A172 (cell line): ENCODE measurements at regions not wholly inside any gene's neighbourhood (a gene's known extent, or its start where the extent isn't known, plus 50 kb on each side); places are given as distances from the start of the nearest gene placed in this dataset.

Experiments
- DNase-seq: peaks from one replicate; pipeline ENCODE4 v3.0.0-alpha.2; 2015; ENCODE audit warnings: low spot score

DNA sequence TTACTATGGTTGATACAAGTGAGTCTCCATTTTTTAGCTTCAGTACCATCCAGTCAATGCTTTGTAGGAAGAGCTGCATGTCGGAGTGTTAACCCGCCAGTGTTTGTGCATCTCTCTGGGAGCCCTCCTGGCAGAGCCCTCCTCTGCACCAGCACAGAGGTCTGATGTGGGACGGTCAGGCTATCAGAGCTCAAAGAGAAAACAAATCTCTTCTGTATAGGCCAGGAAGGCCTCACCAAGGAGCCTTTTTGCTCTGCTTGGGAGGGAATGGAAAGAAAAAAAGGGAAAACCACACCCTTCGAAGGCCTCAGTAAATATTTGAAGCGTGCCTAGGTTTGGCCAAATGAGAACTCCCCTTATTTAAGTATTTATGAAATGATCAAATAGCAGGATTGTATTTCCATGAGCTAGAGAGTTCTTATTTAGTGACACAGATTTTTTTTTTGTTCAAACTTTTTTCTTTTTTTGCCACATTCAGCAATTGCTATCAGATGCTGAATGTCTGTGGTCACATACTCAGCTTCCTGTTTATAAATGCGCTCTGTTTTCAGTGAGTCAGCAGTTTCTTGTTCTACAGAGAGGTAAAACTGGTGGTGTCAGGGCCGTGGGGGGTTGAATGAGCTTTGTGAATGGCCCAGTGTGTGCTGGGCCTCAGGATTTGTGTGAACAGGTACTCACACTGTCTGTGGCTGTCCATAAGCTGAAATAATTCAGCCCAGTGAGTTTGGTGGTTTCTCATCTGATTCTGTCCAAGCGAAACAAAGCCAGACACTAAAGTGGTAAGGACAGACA, 226.6 kb downstream of the SNX18 start:
- DNase-seq: peak; percentile 94

DNA sequence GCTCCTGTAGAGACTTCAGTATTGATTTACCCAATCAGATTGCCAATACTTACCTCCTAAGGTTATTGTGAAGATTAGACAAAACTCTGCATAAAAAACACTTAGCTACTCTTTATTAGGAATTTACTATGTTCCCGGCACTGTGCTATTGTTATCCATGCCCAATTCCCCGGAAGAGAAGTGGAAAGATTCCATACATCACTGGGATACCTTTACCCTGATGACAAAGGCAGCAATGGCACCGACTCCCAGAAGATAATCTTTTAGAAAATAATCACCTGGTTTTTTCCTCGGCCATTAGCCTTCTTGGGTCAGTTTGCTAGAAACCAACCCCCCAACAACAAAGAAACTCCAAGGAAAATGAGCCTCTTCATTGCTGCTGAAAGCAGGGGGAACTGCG, 226.0 kb downstream of the SNX18 start:
- DNase-seq: no peak

DNA sequence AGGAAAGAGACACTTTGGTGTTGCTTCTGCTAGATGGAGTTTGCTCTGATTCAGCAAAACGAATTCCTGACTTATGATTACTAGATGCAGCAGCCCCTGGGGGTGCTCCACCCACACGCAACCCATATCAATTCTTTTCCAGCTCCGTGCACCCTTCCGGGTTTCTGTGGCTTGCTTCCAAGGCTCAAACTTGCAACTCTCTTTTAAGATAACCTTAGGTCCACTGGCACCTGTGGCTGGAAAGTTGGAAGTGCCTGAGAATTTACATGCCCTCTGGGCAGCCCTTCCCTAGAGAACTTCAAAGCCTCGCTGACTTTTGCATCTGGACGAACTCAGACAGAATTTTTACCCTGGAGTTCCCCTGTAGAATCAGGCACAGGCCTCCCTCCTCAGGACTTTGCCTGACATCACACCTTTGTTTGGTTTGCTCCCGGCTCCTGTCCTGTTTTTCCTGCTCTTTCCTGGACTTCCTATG, 224.9 kb downstream of the SNX18 start:
- peak; percentile 81 for DNase-seq

GRCh38 chr5:54741711-54742110, 224.2 kb downstream of the SNX18 start:
- DNase-seq: no peak

- no peak for DNase-seq
These were observed 222.6 kb downstream of the SNX18 start for GRCh38 chr5:54740141-54740540.

DNA sequence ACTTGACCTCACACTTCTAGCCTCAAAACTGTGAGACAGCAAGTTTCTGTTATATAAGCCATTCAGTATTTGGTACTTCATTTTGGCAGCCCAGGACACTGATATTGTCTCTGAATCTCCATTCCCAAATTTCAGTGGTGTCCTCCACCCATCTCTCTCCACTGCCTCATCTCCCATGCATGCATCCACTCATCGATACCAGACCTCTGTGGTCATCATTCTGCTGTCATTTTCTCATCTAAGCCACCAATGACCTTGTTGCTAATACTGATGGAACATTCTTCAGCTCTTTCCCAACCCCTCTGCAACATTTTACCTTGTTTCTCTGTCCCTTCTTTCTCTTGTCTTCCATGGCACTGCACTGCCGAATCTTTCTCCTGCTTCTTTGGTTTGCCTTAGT, 221.8 kb downstream of the SNX18 start:
- DNase-seq: no peak

- no peak for DNase-seq
These were observed 221.4 kb downstream of the SNX18 start for GRCh38 chr5:54738973-54739367.

GRCh38 chr5:54738118-54738972, 220.8 kb downstream of the SNX18 start:
- peak; percentile 68 for DNase-seq

DNA sequence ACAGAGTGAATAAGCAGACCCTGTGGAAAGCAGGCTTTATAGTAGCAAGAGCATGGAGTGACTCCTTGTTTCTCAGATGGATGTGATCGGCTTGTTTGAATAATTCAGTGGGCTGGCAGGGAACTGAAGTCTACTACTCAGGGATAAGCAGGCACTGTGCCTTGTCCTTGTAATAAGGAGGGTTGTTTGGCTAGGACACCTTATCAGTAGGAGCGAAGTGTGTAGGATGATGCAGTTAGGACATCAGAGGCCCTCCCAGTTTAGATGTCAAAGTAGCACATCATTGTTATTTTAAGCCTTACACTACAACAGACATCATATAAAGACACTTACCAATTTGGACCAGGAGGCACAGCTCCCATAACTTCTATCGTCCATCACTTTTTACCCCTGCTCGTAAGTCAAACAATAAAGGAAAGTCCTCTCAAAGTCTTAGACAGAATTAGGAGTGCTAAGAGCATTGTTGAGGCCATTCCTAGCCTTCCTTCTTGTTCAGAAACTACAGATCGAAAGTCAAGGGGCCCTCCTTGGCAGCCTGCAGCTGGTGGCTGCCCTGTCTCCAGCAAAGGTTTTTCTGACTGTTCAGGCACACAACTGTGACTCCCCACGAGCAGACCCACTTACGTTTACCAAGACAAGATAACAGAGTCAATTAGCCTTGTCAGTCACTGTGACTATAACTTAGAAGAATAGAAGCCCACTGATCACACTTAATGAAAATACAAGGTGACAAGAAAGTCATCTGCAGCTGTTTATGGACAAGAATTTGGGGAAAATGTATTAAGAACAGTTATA, 218.6 kb downstream of the SNX18 start:
- DNase-seq: no peak

DNA sequence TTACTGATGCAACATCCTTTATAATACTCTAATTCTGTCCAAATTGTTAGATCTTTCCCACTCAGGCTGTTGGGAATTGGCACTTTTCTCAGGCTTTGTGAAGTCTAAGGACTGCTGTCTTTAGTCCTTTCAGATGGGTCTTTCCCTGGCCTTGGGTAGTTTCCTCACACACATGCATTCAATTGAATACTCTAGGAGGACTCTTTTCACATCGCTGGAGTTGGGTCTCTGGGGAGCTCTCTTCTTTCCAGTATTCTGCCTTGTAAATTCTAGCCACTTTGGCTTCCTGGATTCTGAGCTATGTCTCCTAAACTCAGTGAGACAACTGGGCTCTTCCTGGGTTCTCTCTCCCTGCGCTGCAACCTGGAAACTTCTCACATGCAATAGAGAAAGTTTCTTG, 215.5 kb downstream of the SNX18 start:
- no peak for DNase-seq

- DNase-seq: no peak
These were observed 214.5 kb downstream of the SNX18 start for GRCh38 chr5:54732108-54732507.

DNA sequence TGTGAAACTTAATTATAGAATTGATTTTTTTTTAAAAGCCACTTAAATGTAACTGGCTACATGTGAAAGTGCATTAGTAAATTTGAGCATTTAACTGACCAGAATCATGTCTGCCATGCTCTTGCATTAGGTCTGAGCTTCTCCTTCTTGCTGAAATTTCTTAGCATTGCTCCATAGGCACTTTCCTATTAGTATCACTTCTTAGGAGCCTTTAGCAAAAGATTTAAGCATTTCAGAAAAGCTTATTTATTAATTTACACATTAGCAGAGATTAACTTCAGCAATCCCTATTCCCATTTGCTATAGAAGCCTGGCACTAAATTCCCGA, 211.0 kb downstream of the SNX18 start:
- DNase-seq: no peak

DNA sequence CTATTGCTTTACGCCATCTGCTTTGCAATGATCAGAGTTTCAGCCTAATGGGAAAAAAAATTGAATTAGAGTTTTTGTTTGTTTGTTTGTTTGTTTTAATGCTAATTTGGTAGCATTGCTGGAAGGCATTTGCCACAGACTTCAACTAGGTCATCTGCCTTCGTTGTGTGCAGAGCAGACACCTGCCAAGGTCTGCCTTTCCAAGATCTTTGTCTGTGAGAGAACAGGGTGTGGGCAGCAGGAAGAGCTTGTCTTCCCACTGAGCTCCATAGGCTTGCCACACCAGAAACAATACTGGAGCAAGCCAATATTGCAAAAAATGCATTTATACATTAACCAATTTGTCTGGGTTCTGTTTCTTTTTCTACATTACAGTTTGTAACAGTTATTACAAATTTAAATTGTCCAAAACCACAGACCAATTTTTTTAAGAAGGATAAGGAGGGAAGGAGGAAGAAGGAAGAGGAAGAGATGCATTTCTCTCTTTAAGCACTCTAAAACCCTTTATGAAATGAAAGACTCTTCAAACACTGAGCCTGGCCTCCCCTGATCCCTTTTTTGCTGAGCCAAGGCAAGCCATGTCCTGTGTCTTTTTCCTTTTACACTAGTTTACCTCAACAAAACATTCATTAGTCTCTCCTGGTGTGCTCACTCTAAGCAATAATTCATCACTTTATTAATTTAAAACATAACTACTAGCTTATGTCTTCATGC, 210.5 kb downstream of the SNX18 start:
- DNase-seq: no peak

GRCh38 chr5:54725391-54726280, 208.1 kb downstream of the SNX18 start:
- no peak for DNase-seq

DNA sequence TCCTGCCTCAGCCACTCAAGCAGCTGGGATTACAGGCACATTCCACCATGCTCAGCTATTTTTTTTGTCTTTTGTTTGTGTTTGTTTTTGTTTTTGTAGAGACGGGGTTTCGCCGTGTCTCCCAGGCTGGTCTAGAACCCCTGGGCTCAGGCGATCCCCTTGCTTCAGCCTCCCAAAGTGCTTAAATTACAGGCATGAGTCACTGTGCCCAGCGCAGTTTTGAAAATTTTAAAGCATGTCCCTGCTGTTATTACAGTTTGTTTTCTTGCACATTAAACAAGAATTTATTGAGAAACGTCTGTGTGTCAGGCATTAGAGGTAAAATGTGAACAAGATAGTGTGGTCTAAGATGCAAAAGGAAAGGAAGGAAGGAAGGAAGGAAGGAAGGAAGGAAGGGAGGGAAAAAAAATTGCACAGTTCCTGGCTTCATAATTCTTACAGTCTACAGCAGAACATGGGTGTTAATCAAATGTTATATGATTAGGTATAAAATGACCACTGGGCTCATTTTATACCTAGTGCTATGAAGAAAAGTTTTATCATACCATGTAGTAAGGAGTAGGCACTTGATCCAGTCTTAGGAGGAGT, 205.4 kb downstream of the SNX18 start:
- DNase-seq: no peak

DNA sequence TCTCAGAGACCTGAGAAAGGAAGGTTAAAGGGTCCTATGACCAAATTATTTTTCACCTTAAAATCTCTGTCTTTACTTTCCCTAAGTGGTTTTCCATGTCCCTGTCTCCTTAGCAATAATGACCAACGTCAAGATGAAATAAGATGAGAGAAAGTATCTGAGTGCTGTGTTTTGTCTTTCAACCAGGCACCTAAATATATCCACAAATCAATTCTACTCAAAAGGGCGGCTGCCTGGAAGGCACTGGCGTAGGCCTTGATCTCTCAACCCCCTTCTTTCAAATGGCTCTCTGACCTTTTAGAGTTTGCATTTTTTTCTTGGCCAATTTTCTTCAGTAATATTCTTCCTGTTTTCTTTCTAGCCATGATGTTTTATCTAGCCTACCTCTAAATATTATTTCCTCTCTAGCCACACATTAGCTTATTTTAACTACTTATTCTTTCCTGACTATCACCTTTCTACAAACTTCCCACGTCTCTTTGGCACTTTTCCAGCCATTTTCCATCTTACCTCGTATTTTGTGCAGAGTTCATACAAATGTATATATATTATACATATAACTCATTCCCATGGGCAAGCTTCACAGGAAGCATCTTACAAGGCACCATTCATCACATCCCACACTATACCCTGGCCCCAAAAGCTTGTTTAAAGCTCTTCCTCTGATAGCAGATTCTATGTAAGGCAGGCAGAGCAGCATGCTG, 204.5 kb downstream of the SNX18 start:
- no peak for DNase-seq

GRCh38 chr5:54721116-54721515, 203.6 kb downstream of the SNX18 start:
- no peak for DNase-seq

DNA sequence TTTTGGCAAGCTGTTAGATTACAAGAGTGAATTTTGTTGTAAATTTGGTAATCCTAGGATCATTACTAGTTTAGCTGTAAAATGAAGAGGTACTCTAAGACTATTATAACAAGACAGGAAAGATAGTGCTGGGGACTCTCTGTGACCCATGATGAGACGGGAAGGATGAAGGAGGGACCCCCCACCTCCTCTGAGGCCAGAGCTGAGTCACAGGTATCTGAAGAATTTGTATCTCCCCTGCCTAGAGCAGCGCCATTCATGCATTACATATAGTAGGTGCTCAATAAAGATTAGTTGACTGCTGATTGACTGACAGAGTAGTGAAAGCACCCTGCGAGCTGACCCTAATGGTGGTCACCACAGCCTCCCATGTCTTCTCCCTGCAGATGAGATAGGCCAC, 202.8 kb downstream of the SNX18 start:
- DNase-seq: peak; percentile 38
